Thoracic aorta (tissue), 2 donors: ENCODE measurements at regions not wholly inside any gene's neighbourhood (a gene's known extent, or its start where the extent isn't known, plus 50 kb on each side); places are given as distances from the start of the nearest gene placed in this dataset.

Experiments used
- ATAC-seq: fragments of 150-250 bp; one replicate; pipeline ENCODE4 v1.8.0; 2017; ENCODE audit warnings: low read depth; ENCODE audit not compliant: insufficient number of reproducible peaks, low FRiP score
- DNase-seq: peaks from one replicate; pipeline ENCODE4 v3.0.0-alpha.2; 2020; ENCODE audit warnings: low spot score
- H3K27ac ChIP-seq, 2 donors: fragments of 200-600 bp; sonication (generic); 1 replicate in 1 of 2; 2 replicates in 1 of 2; pipeline ENCODE4 v1.5.1; 2016; ENCODE audit warnings: mild to moderate bottlenecking in 2 of 2, moderate library complexity in 2 of 2
- H3K27me3 ChIP-seq: fragments of 200-600 bp; sonication (generic); replicated peaks from 2 replicates; pipeline ENCODE4 v1.6.0; 2016; ENCODE audit warnings: mild to moderate bottlenecking; ENCODE audit not compliant: insufficient read depth
- H3K36me3 ChIP-seq: fragments of 200-600 bp; sonication (generic); one replicate; pipeline ENCODE4 v1.5.1; 2016
- H3K4me1 ChIP-seq, 2 donors: fragments of 200-600 bp; sonication (generic); 1 replicate in 1 of 2; 2 replicates in 1 of 2; pipeline versions ENCODE4 v1.5.1 to v1.6.0; 2016; ENCODE audit warnings: low read depth in 2 of 2, mild to moderate bottlenecking in 1 of 2; ENCODE audit not compliant: control insufficient read depth in 1 of 2
- H3K4me3 ChIP-seq: fragments of 200-600 bp; sonication (generic); 2 replicates; pipeline ENCODE4 v1.5.1; 2016; ENCODE audit warnings: mild to moderate bottlenecking
- H3K9me3 ChIP-seq: fragments of 200-600 bp; sonication (generic); 2 replicates; pipeline ENCODE4 v1.5.1; 2016
- TF ChIP-seq, protein P1 (sequence below): fragments of 200-600 bp; sonication (generic); IDR thresholded peaks from one replicate; pipeline ENCODE4 v1.5.1; 2019; ENCODE audit warnings: antibody characterized with exemption

DNA sequence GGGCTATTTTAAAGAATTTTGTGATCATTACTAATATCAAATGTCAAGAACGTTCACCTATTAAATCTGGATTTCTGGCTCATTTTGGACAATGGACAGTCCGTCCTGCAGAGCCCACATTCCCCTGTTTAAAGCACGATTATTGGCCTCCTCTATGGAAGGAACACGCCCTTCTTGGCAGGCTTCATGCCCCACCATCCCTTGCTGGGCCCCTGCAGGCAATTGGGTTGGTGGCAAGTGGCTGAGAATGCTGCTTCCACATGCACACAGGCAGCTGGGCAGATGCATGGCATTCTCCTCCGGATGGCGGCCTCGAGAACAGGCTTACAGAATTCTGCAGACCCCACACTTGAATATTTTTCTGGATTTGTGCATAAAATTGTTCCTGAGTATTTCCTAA, 305.8 kb upstream of the MKI67 start:
- H3K4me3 ChIP-seq: no peak overlapping the region
- DNase-seq (no peak), ATAC-seq (no peak)
- no peaks in the 10 kb centered on the region for H3K9me3 ChIP-seq
- H3K27me3 ChIP-seq: no peaks in the 10 kb centered on the region
- no peak overlapping the region for H3K27ac ChIP-seq
- no peaks in the 10 kb centered on the region for H3K4me1 ChIP-seq
- no peaks in the 10 kb centered on the region for H3K36me3 ChIP-seq
- TF ChIP-seq, protein P1, sequence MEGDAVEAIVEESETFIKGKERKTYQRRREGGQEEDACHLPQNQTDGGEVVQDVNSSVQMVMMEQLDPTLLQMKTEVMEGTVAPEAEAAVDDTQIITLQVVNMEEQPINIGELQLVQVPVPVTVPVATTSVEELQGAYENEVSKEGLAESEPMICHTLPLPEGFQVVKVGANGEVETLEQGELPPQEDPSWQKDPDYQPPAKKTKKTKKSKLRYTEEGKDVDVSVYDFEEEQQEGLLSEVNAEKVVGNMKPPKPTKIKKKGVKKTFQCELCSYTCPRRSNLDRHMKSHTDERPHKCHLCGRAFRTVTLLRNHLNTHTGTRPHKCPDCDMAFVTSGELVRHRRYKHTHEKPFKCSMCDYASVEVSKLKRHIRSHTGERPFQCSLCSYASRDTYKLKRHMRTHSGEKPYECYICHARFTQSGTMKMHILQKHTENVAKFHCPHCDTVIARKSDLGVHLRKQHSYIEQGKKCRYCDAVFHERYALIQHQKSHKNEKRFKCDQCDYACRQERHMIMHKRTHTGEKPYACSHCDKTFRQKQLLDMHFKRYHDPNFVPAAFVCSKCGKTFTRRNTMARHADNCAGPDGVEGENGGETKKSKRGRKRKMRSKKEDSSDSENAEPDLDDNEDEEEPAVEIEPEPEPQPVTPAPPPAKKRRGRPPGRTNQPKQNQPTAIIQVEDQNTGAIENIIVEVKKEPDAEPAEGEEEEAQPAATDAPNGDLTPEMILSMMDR: no peak

DNA sequence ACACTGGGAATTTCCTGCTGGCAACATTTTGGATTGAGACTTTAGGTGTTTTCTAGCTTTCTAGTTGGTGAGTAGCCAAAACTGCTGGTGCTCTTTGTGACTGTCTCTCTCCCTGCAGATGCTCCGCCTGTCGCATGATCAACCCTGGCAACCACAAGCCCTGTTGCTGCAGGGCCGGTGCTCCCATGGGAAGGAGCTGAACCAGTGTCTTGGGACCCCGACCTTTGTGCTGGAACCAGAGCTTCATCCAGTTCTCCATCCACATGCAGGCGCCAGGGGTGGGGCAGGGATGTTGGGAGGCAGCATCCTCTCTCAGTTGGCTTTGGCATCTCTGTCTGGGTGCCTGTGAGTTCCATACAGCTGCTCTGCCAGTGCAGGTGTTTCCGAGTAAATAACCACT, 306.2 kb upstream of the MKI67 start:
- TF ChIP-seq, protein P1: no peak
- Histone ChIP-seq H3K4me3 (no peak overlapping the region), H3K27me3 (no peaks in the 10 kb centered on the region), H3K36me3 (no peaks in the 10 kb centered on the region), H3K4me1 (no peaks in the 10 kb centered on the region), H3K27ac (no peak overlapping the region), H3K9me3 (no peaks in the 10 kb centered on the region)
- no peak for DNase-seq
- no peak for ATAC-seq

DNA sequence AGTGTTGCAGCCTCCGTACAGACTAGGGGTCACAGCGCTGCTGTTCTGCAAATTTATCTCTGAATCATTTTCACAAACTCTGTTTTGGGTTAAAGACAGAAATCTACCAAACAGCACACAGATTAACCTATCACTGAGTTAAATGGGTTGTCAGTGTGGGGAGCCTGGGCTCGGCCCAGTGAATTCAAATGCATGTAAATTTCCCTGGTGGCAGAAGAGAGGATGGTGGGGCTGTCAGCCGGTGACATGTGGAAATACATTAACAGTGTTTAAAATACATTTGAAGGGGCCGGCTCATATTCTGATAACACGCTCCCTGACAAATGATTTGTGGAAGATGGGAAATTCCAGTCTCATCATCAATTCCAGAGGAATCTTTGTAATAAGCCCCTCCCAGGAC, 309.6 kb upstream of the MKI67 start:
- DNase-seq: no peak
- Histone ChIP-seq H3K27me3 (no peaks in the 10 kb centered on the region), H3K36me3 (no peaks in the 10 kb centered on the region), H3K4me1 (no peaks in the 10 kb centered on the region), H3K9me3 (no peaks in the 10 kb centered on the region), H3K4me3 (no peak overlapping the region), H3K27ac (no peak overlapping the region)
- TF ChIP-seq, protein P1: no peak
- ATAC-seq: no peak

DNA sequence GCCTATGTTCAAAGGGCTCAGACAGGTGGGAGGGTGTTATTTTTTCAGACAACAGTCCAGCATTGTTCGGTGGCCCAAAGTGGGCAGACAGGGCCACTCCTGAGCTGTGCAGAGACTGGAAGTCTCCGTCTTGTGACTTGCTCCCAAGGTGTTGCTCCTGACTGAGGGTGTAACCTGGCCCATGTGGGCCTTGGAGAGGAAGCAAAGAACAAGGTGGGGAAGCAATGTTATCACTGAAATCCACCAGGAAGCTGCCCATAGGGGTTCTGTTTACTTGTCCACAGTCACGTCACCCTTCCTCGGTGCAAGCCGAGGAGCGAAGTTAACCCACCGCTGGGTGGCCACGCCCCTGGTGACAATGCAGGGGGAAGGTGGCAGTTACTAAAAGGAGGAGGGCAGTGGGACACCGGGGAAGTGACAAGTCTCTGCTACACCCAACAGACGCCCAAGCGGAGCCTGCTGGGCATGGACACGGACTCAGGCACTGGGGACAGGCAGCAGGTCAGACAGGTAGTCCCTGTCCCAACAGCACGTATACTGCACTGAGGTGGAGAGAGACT, 311.6 kb upstream of the MKI67 start:
- TF ChIP-seq, protein P1: no peak
- no peaks in the 10 kb centered on the region for H3K27me3 ChIP-seq
- H3K4me1 ChIP-seq: no peaks in the 10 kb centered on the region
- no peaks in the 10 kb centered on the region for H3K9me3 ChIP-seq
- H3K27ac ChIP-seq: no peak overlapping the region
- ATAC-seq: no peak
- no peak for DNase-seq
- H3K36me3 ChIP-seq: no peaks in the 10 kb centered on the region
- no peak overlapping the region for H3K4me3 ChIP-seq

DNA sequence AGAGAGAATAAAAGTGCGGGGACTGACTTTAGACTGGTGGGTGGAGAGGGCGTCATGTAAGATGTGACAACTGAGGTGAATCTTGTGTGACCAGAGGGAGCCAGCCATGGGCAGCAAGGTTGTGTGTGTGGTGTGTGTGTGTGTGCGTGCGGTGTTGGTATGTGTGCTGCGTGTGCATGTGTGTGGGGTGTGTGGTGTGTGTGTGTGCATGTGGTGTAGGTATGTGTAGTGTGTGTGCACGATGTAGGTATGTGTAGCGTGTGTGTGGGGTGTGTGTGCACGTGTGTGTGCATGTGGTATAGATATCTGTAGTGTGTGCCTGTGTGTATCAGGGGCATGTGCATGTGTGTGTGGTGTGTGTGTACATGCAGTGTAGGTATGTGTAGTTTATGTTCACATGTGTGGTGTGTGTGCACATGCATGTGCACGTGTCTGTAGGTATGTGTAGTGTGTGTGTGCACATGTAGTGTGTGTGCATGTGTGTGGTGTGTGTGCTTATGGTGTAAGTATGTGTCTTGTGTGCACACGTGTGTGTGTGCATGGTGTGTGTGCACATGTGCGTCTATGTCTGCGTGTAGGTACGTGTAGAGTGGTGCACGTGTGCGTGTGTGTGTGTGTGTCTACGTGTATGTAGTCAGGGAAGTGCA, 312.3 kb upstream of the MKI67 start:
- TF ChIP-seq, protein P1: no peak
- Histone ChIP-seq H3K4me1 (no peaks in the 10 kb centered on the region), H3K4me3 (no peak overlapping the region), H3K27ac (no peak overlapping the region), H3K27me3 (no peaks in the 10 kb centered on the region), H3K36me3 (no peaks in the 10 kb centered on the region), H3K9me3 (no peaks in the 10 kb centered on the region)
- ATAC-seq (no peak), DNase-seq (no peak)
